ENCODE measurements at regions not wholly inside any gene's neighbourhood (a gene's known extent, or its start where the extent isn't known, plus 50 kb on each side); places are given as distances from the start of the nearest gene placed in this dataset.

DNA sequence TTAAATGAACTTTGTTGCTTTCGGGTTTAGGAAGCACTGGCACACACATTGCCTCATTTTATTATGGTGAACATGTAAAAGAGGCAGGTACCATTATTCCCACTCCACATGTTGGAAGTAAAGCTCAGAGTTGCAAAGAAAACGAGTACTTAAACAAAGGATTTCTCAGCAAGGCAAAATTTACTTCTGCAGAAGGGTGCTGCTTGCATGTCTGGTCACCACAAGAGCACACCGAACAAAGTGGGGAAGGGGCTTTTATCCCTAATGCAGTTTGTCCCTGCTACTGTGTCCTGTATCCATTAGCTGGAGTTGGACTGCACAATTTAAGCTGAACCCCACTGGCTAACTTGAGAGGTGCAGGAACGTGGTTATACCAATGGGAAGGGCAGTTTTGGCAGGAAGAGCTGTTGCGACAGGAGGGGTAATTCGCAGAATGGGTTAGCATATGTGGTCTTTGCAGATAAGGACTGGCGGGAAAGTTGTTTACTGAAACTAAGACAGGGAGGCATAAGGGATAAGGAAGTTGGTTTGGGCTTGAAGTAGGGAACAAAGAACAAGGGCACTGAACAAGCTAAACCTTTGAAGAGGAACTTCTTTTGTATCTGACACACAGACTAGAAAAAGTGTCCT lies 545.5 kb downstream of the UQCRFS1 start:
- TF ChIP-seq POLR2AphosphoS5 (IDR thresholded peaks at IDR 0.05; ENCODE audit: low read depth, low read length) (no peak), POLR2A (IDR thresholded peaks at IDR 0.05; ENCODE audit: low read depth, low read length) (no peak), SPI1 (IDR thresholded peaks at IDR 0.05; ENCODE audit: low read depth, low read length) (no peak), TAF1 (IDR thresholded peaks at IDR 0.05; ENCODE audit: low read depth, low read length) (no peak), PAX5 (IDR thresholded peaks at IDR 0.05; ENCODE audit: insufficient read depth, low read length, severe bottlenecking) (no peak)

Data from GM12891 (cell line).